ENCODE measurements at regions not wholly inside any gene's neighbourhood (a gene's known extent, or its start where the extent isn't known, plus 50 kb on each side); places are given as distances from the start of the nearest gene placed in this dataset.
"Not testable (repeated sequence)": the region's sequence is repeated elsewhere in the genome, so short reads cannot be mapped to it uniquely, and the experiment has no call there.

DNA sequence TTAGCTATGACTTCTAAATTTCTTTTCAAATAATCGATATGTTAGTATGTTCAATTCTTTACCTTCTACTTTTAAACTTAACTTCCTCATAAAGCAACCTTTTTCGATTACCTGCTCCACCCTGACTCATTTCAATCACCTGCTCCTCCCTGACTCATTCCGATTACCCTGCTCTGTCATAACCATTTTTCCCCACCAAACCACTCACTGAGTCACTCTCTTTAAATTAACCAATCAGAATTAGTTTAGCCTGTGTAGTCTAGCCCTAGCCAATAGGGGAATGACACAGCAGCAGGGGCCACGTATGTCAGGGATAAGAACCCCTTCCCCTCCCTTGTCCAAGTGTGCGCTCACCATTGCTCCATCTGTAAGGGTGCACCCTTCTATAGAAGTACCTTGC lies 530.1 kb upstream of the STEAP1 start:
- not testable (repeated sequence) for TF ChIP-seq CTCF (conservative IDR thresholded peaks at IDR 0.05; ENCODE audit: low read depth in 2 of 2); EZH2phosphoT487 (IDR thresholded peaks at IDR 0.05; ENCODE audit: unreplicated experiment); POLR2AphosphoS5 (IDR thresholded peaks at IDR 0.05; ENCODE audit: low read depth); EZH2 (IDR thresholded peaks at IDR 0.05; ENCODE audit: low read depth, unreplicated experiment); JUNB (IDR thresholded peaks at IDR 0.05; ENCODE audit: unreplicated experiment); STAT1 (IDR thresholded peaks at IDR 0.05; ENCODE audit: unreplicated experiment)
- TF ChIP-seq, protein P1, sequence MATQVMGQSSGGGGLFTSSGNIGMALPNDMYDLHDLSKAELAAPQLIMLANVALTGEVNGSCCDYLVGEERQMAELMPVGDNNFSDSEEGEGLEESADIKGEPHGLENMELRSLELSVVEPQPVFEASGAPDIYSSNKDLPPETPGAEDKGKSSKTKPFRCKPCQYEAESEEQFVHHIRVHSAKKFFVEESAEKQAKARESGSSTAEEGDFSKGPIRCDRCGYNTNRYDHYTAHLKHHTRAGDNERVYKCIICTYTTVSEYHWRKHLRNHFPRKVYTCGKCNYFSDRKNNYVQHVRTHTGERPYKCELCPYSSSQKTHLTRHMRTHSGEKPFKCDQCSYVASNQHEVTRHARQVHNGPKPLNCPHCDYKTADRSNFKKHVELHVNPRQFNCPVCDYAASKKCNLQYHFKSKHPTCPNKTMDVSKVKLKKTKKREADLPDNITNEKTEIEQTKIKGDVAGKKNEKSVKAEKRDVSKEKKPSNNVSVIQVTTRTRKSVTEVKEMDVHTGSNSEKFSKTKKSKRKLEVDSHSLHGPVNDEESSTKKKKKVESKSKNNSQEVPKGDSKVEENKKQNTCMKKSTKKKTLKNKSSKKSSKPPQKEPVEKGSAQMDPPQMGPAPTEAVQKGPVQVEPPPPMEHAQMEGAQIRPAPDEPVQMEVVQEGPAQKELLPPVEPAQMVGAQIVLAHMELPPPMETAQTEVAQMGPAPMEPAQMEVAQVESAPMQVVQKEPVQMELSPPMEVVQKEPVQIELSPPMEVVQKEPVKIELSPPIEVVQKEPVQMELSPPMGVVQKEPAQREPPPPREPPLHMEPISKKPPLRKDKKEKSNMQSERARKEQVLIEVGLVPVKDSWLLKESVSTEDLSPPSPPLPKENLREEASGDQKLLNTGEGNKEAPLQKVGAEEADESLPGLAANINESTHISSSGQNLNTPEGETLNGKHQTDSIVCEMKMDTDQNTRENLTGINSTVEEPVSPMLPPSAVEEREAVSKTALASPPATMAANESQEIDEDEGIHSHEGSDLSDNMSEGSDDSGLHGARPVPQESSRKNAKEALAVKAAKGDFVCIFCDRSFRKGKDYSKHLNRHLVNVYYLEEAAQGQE (IDR thresholded peaks at IDR 0.05; ENCODE audit: unreplicated experiment), result not testable (repeated sequence)
- TF ChIP-seq, protein P2, sequence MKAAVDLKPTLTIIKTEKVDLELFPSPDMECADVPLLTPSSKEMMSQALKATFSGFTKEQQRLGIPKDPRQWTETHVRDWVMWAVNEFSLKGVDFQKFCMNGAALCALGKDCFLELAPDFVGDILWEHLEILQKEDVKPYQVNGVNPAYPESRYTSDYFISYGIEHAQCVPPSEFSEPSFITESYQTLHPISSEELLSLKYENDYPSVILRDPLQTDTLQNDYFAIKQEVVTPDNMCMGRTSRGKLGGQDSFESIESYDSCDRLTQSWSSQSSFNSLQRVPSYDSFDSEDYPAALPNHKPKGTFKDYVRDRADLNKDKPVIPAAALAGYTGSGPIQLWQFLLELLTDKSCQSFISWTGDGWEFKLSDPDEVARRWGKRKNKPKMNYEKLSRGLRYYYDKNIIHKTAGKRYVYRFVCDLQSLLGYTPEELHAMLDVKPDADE (IDR thresholded peaks at IDR 0.05), result not testable (repeated sequence)
